Mesendoderm (in vitro differentiated cells): ENCODE measurements at regions not wholly inside any gene's neighbourhood (a gene's known extent, or its start where the extent isn't known, plus 50 kb on each side); places are given as distances from the start of the nearest gene placed in this dataset.
A peak's percentile ranks its signal among the peaks of the same experiment; 100 is the strongest.

Experiments
- DNase-seq: peaks from one replicate; pipeline ENCODE4 v3.0.0; 2013
- H2AK5ac ChIP-seq: 2 replicates; pipeline ENCODE4 v1.6.1; 2013; ENCODE audit warnings: low read length, inconsistent platforms
- H2BK120ac ChIP-seq: 2 replicates; pipeline ENCODE4 v1.6.1; 2013; ENCODE audit warnings: low read depth, mild to moderate bottlenecking, low read length, moderate library complexity, mixed read lengths
- H2BK15ac ChIP-seq: replicated peaks from 2 replicates; pipeline ENCODE4 v1.6.1; 2013; ENCODE audit warnings: low read depth, mild to moderate bottlenecking, moderate library complexity
- H2BK5ac ChIP-seq: 2 replicates; pipeline ENCODE4 v1.6.1; 2013; ENCODE audit warnings: low read length, inconsistent platforms
- H3K18ac ChIP-seq: 2 replicates; pipeline ENCODE4 v1.6.1; 2013; ENCODE audit warnings: mild to moderate bottlenecking, low read length, mixed read lengths
- H3K23ac ChIP-seq: one replicate; pipeline ENCODE4 v1.6.1; 2013; ENCODE audit warnings: low read length
- H3K27ac ChIP-seq: 2 replicates; pipeline ENCODE4 v1.5.1; 2013; ENCODE audit warnings: low read depth, mild to moderate bottlenecking, inconsistent platforms, low read length, moderate library complexity
- H3K27me3 ChIP-seq: 2 replicates; pipeline ENCODE4 v1.6.1; 2013; ENCODE audit warnings: low read length, control low read depth, mild to moderate bottlenecking, inconsistent platforms; ENCODE audit not compliant: insufficient read depth, poor library complexity
- H3K36me3 ChIP-seq: 2 replicates; pipeline ENCODE4 v1.6.1; 2013; ENCODE audit warnings: low read length, inconsistent platforms; ENCODE audit not compliant: control insufficient read depth, insufficient read depth
- H3K4ac ChIP-seq: one replicate; pipeline ENCODE4 v1.6.1; 2013; ENCODE audit warnings: low read depth, mild to moderate bottlenecking, low read length, moderate library complexity
- H3K4me1 ChIP-seq: 2 replicates; pipeline ENCODE4 v1.6.1; 2013; ENCODE audit warnings: low read depth, low read length, inconsistent platforms; ENCODE audit not compliant: control insufficient read depth
- H3K4me2 ChIP-seq: 2 replicates; pipeline ENCODE4 v1.6.1; 2013; ENCODE audit warnings: low read length
- H3K4me3 ChIP-seq: 2 replicates; pipeline ENCODE4 v1.5.1; 2013; ENCODE audit warnings: mild to moderate bottlenecking, low read length
- H3K56ac ChIP-seq: one replicate; pipeline ENCODE4 v1.6.1; 2013; ENCODE audit warnings: low read length
- H3K79me1 ChIP-seq: 2 replicates; pipeline ENCODE4 v1.6.1; 2013; ENCODE audit warnings: low read length, inconsistent platforms
- H3K79me2 ChIP-seq: 2 replicates; pipeline ENCODE4 v1.6.1; 2013; ENCODE audit warnings: mild to moderate bottlenecking, low read length; ENCODE audit not compliant: control insufficient read depth, insufficient read depth
- H3K9ac ChIP-seq: 2 replicates; pipeline ENCODE4 v1.6.1; 2013; ENCODE audit warnings: low read length, inconsistent platforms
- H4K5ac ChIP-seq: one replicate; pipeline ENCODE4 v1.6.1; 2013; ENCODE audit warnings: low read length
- H4K8ac ChIP-seq: one replicate; pipeline ENCODE4 v1.6.1; 2013; ENCODE audit warnings: low read depth, mild to moderate bottlenecking, control low read depth, low read length, moderate library complexity
- WGBS: extraction: QIAGEN DNeasy Blood & Tissue Kit; methylation state at CpG from one replicate; pipeline ENCODE4 v1.1.7; 2013; ENCODE audit warnings: low lambda C conversion rate, missing lambda C conversion rate; ENCODE audit not compliant: insufficient coverage; ENCODE audit errors: extremely low coverage; 5-methylcytosine and 5-hydroxymethylcytosine counted together

DNA sequence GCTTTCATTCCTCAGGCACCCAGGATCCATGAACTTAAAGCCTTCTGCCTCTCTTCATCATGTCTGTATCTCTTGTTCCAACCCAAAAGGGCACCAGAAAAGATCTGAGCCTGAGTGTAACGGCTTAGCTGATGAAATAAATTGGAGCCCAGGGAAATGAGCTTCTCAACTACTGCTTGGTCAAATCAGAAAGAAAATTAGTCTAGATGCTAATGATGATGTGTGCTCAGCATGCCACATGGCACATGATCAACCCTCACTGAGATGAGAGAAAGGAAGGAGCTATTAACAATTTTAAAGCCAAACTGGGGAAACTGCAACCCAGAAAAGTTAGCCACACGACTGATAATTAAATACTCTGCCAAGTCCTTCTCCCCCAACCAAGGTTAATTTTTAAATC is 325.7 kb downstream of the CNTN3 start:
- Histone ChIP-seq H2BK120ac (no peak overlapping the region), H3K4me2 (no peak overlapping the region), H3K18ac (no peak overlapping the region), H2BK15ac (no peak overlapping the region), H3K4ac (no peak overlapping the region), H3K9ac (no peak overlapping the region), H4K8ac (no peak overlapping the region), H3K27me3 (no peaks in the 10 kb centered on the region), H3K79me2 (no peaks in the 10 kb centered on the region), H3K27ac (no peak overlapping the region), H3K4me1 (no peaks in the 10 kb centered on the region), H2BK5ac (no peak overlapping the region), H3K79me1 (no peaks in the 10 kb centered on the region), H3K4me3 (no peak overlapping the region), H3K36me3 (no peaks in the 10 kb centered on the region), H4K5ac (no peak overlapping the region), H3K23ac (no peak overlapping the region), H3K56ac (no peak overlapping the region), H2AK5ac (no peak overlapping the region)
- no CpG with 5 or more reads among the region's 2 CpGs for WGBS
- peak; percentile 12 for DNase-seq

DNA sequence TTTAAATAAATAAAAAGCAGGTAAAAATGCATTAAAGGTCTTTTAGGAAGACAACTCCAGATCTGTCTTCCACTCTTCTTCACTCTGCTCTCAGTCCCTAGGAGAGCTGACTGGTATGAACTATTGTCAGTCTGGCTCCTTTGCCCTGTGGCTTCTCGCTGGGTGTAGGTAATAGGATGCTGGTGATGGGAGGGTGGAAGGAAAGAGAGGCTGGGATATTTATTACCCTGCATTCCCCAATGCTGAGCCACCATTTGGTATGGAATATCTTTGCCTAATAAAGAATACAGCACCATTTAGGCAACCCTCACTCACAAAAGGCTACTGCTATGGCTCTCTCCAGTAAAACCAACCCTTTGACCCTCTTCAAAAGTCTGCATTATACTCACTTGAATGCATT is 326.9 kb downstream of the CNTN3 start:
- H3K36me3 ChIP-seq = no peaks in the 10 kb centered on the region
- no peak overlapping the region for H3K4me2 ChIP-seq
- no peak overlapping the region for H2BK120ac ChIP-seq
- H3K23ac ChIP-seq = no peak overlapping the region
- no peak overlapping the region for H2BK15ac ChIP-seq
- H3K79me2 ChIP-seq = no peaks in the 10 kb centered on the region
- H2BK5ac ChIP-seq = no peak overlapping the region
- no peak overlapping the region for H2AK5ac ChIP-seq
- DNase-seq = peak; percentile 67
- H3K18ac ChIP-seq = no peak overlapping the region
- H4K5ac ChIP-seq = no peak overlapping the region
- H3K27ac ChIP-seq = no peak overlapping the region
- no peak overlapping the region for H3K4ac ChIP-seq
- H3K4me1 ChIP-seq = no peaks in the 10 kb centered on the region
- no peak overlapping the region for H3K9ac ChIP-seq
- H3K56ac ChIP-seq = no peak overlapping the region
- H3K4me3 ChIP-seq = no peak overlapping the region
- H3K79me1 ChIP-seq = no peaks in the 10 kb centered on the region
- no peak overlapping the region for H4K8ac ChIP-seq
- no peaks in the 10 kb centered on the region for H3K27me3 ChIP-seq
- WGBS = no CpG with 5 or more reads among the region's 1 CpG

DNA sequence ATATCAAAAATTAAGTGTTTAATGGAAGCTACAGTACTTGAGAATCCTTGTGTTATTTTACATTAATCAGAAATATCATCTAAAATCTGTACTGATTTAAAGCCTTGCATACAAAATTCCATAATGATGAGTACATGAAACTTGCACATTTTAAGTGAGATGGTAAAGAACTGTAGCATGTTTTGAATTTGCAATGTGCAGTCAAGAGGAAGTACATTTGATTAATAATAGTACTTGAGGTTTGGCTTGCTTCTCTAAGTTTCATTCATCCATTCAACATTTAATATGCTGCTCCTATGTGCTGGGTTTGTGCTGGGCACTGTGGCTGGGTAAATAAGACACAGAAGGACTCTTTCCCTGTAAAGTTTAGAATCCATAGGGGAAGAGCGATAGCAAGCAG is 332.3 kb downstream of the CNTN3 start:
- no peak for DNase-seq
- no CpG with 5 or more reads among the region's 1 CpG for WGBS

GRCh38 chr3:74281705-74282104 is 332.8 kb downstream of the CNTN3 start:
- H3K4me2 ChIP-seq = no peak overlapping the region
- H3K27me3 ChIP-seq = no peaks in the 10 kb centered on the region
- no peak overlapping the region for H3K9ac ChIP-seq
- H2BK5ac ChIP-seq = no peak overlapping the region
- WGBS = no CpG with 5 or more reads among the region's 1 CpG
- no peaks in the 10 kb centered on the region for H3K4me1 ChIP-seq
- H4K5ac ChIP-seq = no peak overlapping the region
- H2BK15ac ChIP-seq = no peak overlapping the region
- no peak overlapping the region for H2AK5ac ChIP-seq
- H2BK120ac ChIP-seq = no peak overlapping the region
- H4K8ac ChIP-seq = no peak overlapping the region
- no peak overlapping the region for H3K27ac ChIP-seq
- H3K4me3 ChIP-seq = no peak overlapping the region
- no peak overlapping the region for H3K56ac ChIP-seq
- H3K18ac ChIP-seq = no peak overlapping the region
- H3K36me3 ChIP-seq = no peaks in the 10 kb centered on the region
- no peaks in the 10 kb centered on the region for H3K79me1 ChIP-seq
- no peak overlapping the region for H3K23ac ChIP-seq
- H3K4ac ChIP-seq = no peak overlapping the region
- H3K79me2 ChIP-seq = no peaks in the 10 kb centered on the region
- no peak for DNase-seq

More for the DNA sequence above, 332.3 kb downstream of the CNTN3 start:
- no peak overlapping the region for H2AK5ac ChIP-seq
- H2BK5ac ChIP-seq = no peak overlapping the region
- H3K79me1 ChIP-seq = no peaks in the 10 kb centered on the region
- H3K27me3 ChIP-seq = no peaks in the 10 kb centered on the region
- H2BK15ac ChIP-seq = no peak overlapping the region
- H4K5ac ChIP-seq = no peak overlapping the region
- no peak overlapping the region for H3K23ac ChIP-seq
- no peaks in the 10 kb centered on the region for H3K79me2 ChIP-seq
- no peak overlapping the region for H3K4ac ChIP-seq
- no peak overlapping the region for H3K18ac ChIP-seq
- H3K4me1 ChIP-seq = no peaks in the 10 kb centered on the region
- no peak overlapping the region for H3K56ac ChIP-seq
- no peak overlapping the region for H4K8ac ChIP-seq
- no peak overlapping the region for H3K9ac ChIP-seq
- H3K4me2 ChIP-seq = no peak overlapping the region
- no peak overlapping the region for H3K4me3 ChIP-seq
- H3K27ac ChIP-seq = no peak overlapping the region
- H3K36me3 ChIP-seq = no peaks in the 10 kb centered on the region
- H2BK120ac ChIP-seq = no peak overlapping the region

DNA sequence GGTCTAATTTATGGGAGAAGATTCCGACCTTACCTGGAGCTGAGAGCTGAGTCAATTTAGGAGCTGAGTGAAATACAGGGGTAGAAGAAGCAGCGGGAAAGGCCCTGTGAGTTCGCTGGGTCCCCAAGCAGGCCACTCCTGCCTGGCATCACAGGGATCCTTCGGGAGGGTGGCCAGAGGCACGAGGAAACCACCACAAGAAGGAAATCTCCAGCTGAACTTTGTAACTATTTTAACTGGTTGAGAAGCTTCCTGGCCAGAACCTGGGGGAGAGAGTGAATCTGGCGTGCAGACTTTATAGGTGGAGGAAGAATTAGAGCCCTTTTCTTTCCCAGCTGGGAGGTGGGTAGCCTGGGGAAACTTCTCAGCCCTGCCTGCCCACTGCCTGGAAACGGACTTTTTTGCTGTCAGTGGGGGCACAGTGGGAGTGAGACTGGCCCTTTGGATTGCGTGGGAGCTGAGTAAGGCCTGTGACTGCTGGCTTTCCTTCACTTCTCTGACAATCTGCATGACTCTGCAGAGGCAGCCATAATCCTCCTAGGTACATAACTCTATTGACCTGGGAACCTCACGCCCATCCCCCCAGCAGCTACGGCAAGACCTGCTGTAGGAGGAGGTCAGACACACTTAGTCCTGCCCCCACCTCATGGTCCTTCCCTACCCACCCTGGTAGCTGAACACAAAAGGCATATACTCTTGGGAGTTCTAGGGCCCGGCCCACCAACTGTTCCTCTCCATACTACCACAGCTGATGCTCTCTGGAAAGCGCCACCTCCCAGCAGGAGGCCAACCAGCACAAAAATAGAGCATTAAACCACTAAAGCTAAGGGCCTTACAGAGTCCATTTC is 340.7 kb downstream of the CNTN3 start:
- Histone ChIP-seq H3K9ac (no peak overlapping the region), H3K79me2 (no peaks in the 10 kb centered on the region), H3K56ac (no peak overlapping the region), H3K4ac (no peak overlapping the region), H2BK5ac (no peak overlapping the region), H3K27ac (no peak overlapping the region), H3K79me1 (no peaks in the 10 kb centered on the region), H2BK15ac (no peak overlapping the region), H3K4me3 (no peak overlapping the region), H3K18ac (no peak overlapping the region), H3K36me3 (no peaks in the 10 kb centered on the region), H3K4me1 (no peaks in the 10 kb centered on the region), H2BK120ac (no peak overlapping the region), H3K27me3 (no peaks in the 10 kb centered on the region), H2AK5ac (no peak overlapping the region), H3K4me2 (no peak overlapping the region), H3K23ac (no peak overlapping the region), H4K5ac (no peak overlapping the region), H4K8ac (no peak overlapping the region)
- WGBS = no CpG with 5 or more reads among the region's 12 CpGs
- DNase-seq = no peak

- Histone ChIP-seq H3K4me2 (no peak overlapping the region), H3K79me2 (no peaks in the 10 kb centered on the region), H3K36me3 (no peaks in the 10 kb centered on the region), H2AK5ac (no peak overlapping the region), H4K5ac (no peak overlapping the region), H3K79me1 (no peaks in the 10 kb centered on the region), H3K9ac (no peak overlapping the region), H3K4me1 (no peaks in the 10 kb centered on the region), H3K27me3 (no peaks in the 10 kb centered on the region), H3K4ac (no peak overlapping the region), H3K27ac (no peak overlapping the region), H3K23ac (no peak overlapping the region), H2BK5ac (no peak overlapping the region), H3K56ac (no peak overlapping the region), H2BK15ac (no peak overlapping the region), H4K8ac (no peak overlapping the region), H3K18ac (no peak overlapping the region), H3K4me3 (no peak overlapping the region), H2BK120ac (no peak overlapping the region)
- no peak for DNase-seq
- no CpG with 5 or more reads among the region's 4 CpGs for WGBS
Observed at GRCh38 chr3:74273091-74273490, 341.4 kb downstream of the CNTN3 start.
